Upper lobe of left lung (tissue), 6 donors: ENCODE measurements at regions not wholly inside any gene's neighbourhood (a gene's known extent, or its start where the extent isn't known, plus 50 kb on each side); places are given as distances from the start of the nearest gene placed in this dataset.

Experiments used
- ATAC-seq, 2 donors: fragments of 200-7000 bp; cut with Tn5 transposase; one replicate each; pipeline ENCODE4 v1.9.1; 2022; ENCODE audit warnings: mild to moderate bottlenecking in 2 of 2, moderate library complexity in 2 of 2; ENCODE audit not compliant: low FRiP score in 2 of 2
- DNase-seq, 2 donors: peaks; one replicate each; pipeline ENCODE4 v3.0.0-alpha.2; 2019 to 2020
- H3K27ac ChIP-seq, 4 donors: fragments of 200-600 bp; sonication (generic); one replicate each; pipeline ENCODE4 v1.5.1; 2016 to 2019
- H3K27me3 ChIP-seq, 4 donors: fragments of 200-600 bp; sonication (generic); one replicate each; pipeline ENCODE4 v1.5.1; 2017 to 2019
- H3K36me3 ChIP-seq, 4 donors: fragments of 200-600 bp; sonication (generic); one replicate each; pipeline ENCODE4 v1.5.1; 2016 to 2019
- H3K4me1 ChIP-seq, 4 donors: fragments of 200-600 bp; sonication (generic); one replicate each; pipeline ENCODE4 v1.5.1; 2018 to 2019
- H3K4me3 ChIP-seq, 4 donors: fragments of 200-600 bp; sonication (generic); one replicate each; pipeline ENCODE4 v1.5.1; 2017 to 2019; ENCODE audit warnings: mild to moderate bottlenecking in 2 of 4, moderate library complexity in 1 of 4
- H3K9me3 ChIP-seq, 4 donors: fragments of 200-600 bp; sonication (generic); one replicate each; pipeline ENCODE4 v1.5.1; 2018 to 2019
- EP300 ChIP-seq, 4 donors: sonication (generic); formaldehyde crosslinking; IDR thresholded peaks; one replicate each; pipeline ENCODE4 v1.5.1; 2017; ENCODE audit warnings: antibody characterized with exemption in 4 of 4, control low read depth in 2 of 4
- POLR2A ChIP-seq, 4 donors: fragments of 450-650 bp; IDR thresholded peaks; one replicate each; pipeline ENCODE4 v1.5.1; 2016 to 2017; ENCODE audit warnings: antibody characterized with exemption in 4 of 4, mild to moderate bottlenecking in 2 of 4
- POLR2AphosphoS5 ChIP-seq, 2 donors: sonication (generic); formaldehyde crosslinking; IDR thresholded peaks; one replicate each; pipeline ENCODE4 v1.5.1; 2017; ENCODE audit warnings: antibody characterized with exemption in 2 of 2
- WGBS, 2 donors: methylation state at CpG; one replicate each; pipeline ENCODE4 v1.1.5; 2017 to 2018; 5-methylcytosine and 5-hydroxymethylcytosine counted together
- TF ChIP-seq, protein P1 (sequence below), 6 experiments: fragments of 450-650 bp in 4 of 6; fragments of 200-600 bp in 2 of 6; sonication (generic) in 2 of 6; IDR thresholded peaks; one replicate each; pipeline ENCODE4 v1.5.1; 2016 to 2019; ENCODE audit warnings: antibody characterized with exemption in 6 of 6
- donor health status: DM: no; HTN: no; CAD: no; lungs with moderate emphysema.
- donor health status: DM: no; HTN: yes; CAD: no; lungs with severe emphysema.

GRCh38 chr7:94272821-94273583, 121.7 kb upstream of the COL1A2 start:
- ATAC-seq = no peak
- no peak for TF ChIP-seq POLR2AphosphoS5 (IDR thresholded peaks at IDR 0.05)
- TF ChIP-seq, protein P1, sequence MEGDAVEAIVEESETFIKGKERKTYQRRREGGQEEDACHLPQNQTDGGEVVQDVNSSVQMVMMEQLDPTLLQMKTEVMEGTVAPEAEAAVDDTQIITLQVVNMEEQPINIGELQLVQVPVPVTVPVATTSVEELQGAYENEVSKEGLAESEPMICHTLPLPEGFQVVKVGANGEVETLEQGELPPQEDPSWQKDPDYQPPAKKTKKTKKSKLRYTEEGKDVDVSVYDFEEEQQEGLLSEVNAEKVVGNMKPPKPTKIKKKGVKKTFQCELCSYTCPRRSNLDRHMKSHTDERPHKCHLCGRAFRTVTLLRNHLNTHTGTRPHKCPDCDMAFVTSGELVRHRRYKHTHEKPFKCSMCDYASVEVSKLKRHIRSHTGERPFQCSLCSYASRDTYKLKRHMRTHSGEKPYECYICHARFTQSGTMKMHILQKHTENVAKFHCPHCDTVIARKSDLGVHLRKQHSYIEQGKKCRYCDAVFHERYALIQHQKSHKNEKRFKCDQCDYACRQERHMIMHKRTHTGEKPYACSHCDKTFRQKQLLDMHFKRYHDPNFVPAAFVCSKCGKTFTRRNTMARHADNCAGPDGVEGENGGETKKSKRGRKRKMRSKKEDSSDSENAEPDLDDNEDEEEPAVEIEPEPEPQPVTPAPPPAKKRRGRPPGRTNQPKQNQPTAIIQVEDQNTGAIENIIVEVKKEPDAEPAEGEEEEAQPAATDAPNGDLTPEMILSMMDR (IDR thresholded peaks at IDR 0.05) = no peak
- no peak for TF ChIP-seq POLR2A (IDR thresholded peaks at IDR 0.05)
- no peak for TF ChIP-seq EP300 (IDR thresholded peaks at IDR 0.05)

DNA sequence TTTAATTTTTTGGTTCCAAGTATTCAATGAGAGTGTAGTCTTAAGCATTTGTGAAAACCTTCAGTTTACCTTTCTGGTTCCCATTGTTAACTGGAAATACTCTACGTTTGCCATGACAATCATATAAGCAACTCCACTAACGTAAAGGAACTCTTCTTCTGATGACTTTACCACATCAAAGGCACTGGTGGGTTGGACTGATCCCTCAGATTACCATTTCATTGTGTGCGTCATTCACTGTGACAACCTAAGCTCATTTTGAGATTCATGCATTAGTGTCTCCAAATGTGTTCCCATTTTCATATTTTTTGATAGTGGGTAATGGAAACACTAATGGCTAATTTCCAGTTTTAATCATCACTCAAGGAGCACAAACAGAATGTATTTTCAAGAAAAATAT, 119.9 kb upstream of the COL1A2 start:
- DNase-seq (no peak), ATAC-seq (no peak)
- no peaks in the 10 kb centered on the region for H3K4me1 ChIP-seq
- no peak overlapping the region for H3K27ac ChIP-seq
- no peak for TF ChIP-seq POLR2A (IDR thresholded peaks at IDR 0.05)
- H3K9me3 ChIP-seq = no peaks in the 10 kb centered on the region
- H3K4me3 ChIP-seq = no peak overlapping the region
- H3K27me3 ChIP-seq = no peaks in the 10 kb centered on the region
- H3K36me3 ChIP-seq = no peaks in the 10 kb centered on the region
- 87% methylated on average over 3 of the region's 3 CpGs for WGBS, 2 donors

More at GRCh38 chr7:94272821-94273583, 121.7 kb upstream of the COL1A2 start:
- H3K27me3 ChIP-seq = no peaks in the 10 kb centered on the region
- WGBS, 2 donors = 91 to 98% methylated on average over 1 of the region's 1 CpG
- H3K9me3 ChIP-seq = no peaks in the 10 kb centered on the region
- H3K27ac ChIP-seq = no peak overlapping the region
- no peaks in the 10 kb centered on the region for H3K36me3 ChIP-seq
- no peak for DNase-seq
- no peaks in the 10 kb centered on the region for H3K4me1 ChIP-seq
- H3K4me3 ChIP-seq = no peak overlapping the region

DNA sequence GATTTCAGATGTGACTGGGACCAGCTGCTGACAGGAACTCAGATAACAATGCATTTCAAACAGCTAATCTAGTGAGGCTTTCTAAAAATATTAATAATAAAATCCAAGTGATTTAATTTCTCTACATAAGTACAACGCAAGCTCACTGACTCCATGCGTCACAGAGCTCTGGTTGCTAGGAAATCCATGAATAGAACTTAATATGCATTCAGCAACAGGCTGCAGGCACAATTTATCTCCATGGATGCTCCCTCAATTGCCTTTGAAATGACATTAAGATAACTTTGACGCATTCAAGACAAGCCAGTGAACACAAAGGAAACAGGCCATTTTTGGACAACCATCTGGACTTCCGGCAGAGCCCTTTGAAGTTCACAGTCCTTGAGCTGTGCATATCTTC, 118.7 kb upstream of the COL1A2 start:
- DNase-seq (no peak), ATAC-seq (no peak)
- H3K36me3 ChIP-seq = no peaks in the 10 kb centered on the region
- H3K4me3 ChIP-seq = no peak overlapping the region
- 68 to 80% methylated on average over 4 of the region's 4 CpGs for WGBS, 2 donors
- no peaks in the 10 kb centered on the region for H3K9me3 ChIP-seq
- no peaks in the 10 kb centered on the region for H3K27me3 ChIP-seq
- TF ChIP-seq POLR2AphosphoS5 (IDR thresholded peaks at IDR 0.05) = no peak
- TF ChIP-seq POLR2A (IDR thresholded peaks at IDR 0.05) = no peak
- TF ChIP-seq, protein P1 (IDR thresholded peaks at IDR 0.05) = no peak
- TF ChIP-seq EP300 (IDR thresholded peaks at IDR 0.05) = no peak
- no peaks in the 10 kb centered on the region for H3K4me1 ChIP-seq
- no peak overlapping the region for H3K27ac ChIP-seq

DNA sequence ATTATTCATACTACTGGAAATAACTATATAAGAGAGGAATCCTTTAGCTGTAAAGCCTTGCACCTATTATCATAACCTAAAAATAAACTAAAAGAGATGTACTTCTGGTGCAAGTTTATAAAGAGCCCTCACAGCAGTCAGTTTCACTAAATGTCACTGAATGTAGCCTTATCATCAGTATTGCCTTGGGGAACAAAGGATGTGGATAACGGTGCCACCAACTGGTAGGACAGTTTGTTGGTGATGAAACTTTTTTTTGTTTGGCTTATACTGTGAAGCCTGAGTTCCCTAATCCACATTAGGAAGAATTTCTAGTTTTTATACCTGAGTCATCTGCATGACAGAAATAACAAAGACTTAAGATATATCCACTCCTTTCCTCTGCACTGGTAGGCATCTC, 117.9 kb upstream of the COL1A2 start:
- TF ChIP-seq, protein P1 (IDR thresholded peaks at IDR 0.05) = peak in 4 of 6 experiments; percentile 9 to 31 (median 28)
- no peak for TF ChIP-seq EP300 (IDR thresholded peaks at IDR 0.05)
- no peak for TF ChIP-seq POLR2AphosphoS5 (IDR thresholded peaks at IDR 0.05)

DNA sequence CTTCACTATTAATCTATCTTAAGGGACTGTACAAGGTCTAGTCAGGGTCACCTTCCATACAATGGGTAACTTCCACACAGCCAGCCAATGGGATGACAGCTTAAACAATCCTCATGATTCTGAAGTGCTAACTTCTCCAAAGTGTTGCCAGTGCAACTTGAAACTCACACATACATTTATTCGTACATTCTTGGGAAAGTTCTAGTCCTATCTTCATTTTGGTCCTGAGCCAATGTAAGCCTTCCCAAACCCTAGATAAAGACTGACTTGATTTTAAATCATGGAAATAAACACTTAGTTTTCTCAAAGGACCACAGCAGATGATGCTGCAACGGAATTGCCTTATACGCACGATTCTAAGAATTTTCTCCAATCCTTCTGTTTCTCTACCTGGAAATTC, 117.5 kb upstream of the COL1A2 start:
- TF ChIP-seq EP300 (IDR thresholded peaks at IDR 0.05) (no peak), POLR2AphosphoS5 (IDR thresholded peaks at IDR 0.05) (no peak), POLR2A (IDR thresholded peaks at IDR 0.05) (no peak)
- TF ChIP-seq, protein P1 (IDR thresholded peaks at IDR 0.05) = no peak
- no peaks in the 10 kb centered on the region for H3K27me3 ChIP-seq
- no peaks in the 10 kb centered on the region for H3K36me3 ChIP-seq
- no peak overlapping the region for H3K27ac ChIP-seq
- 87 to 91% methylated on average over 4 of the region's 4 CpGs for WGBS, 2 donors
- no peaks in the 10 kb centered on the region for H3K9me3 ChIP-seq
- H3K4me3 ChIP-seq = no peak overlapping the region
- DNase-seq (no peak), ATAC-seq (no peak)
- H3K4me1 ChIP-seq = no peaks in the 10 kb centered on the region

More for the DNA sequence above, 117.9 kb upstream of the COL1A2 start:
- WGBS, 2 donors = 3 to 14% methylated on average over 1 of the region's 1 CpG
- DNase-seq = no peak
- H3K4me3 ChIP-seq = no peak overlapping the region
- peak in 1 of 2 donors; percentile 56 for ATAC-seq
- no peaks in the 10 kb centered on the region for H3K27me3 ChIP-seq
- H3K4me1 ChIP-seq = no peaks in the 10 kb centered on the region
- no peak overlapping the region for H3K27ac ChIP-seq
- no peaks in the 10 kb centered on the region for H3K36me3 ChIP-seq
- H3K9me3 ChIP-seq = no peaks in the 10 kb centered on the region
